KMS-11 (cell line): ENCODE measurements at regions not wholly inside any gene's neighbourhood (a gene's known extent, or its start where the extent isn't known, plus 50 kb on each side); places are given as distances from the start of the nearest gene placed in this dataset.

Experiments
- H2AFZ ChIP-seq: fragments of 200-600 bp; sonication (generic); 2 replicates; pipeline ENCODE4 v1.6.1; 2016; ENCODE audit warnings: antibody characterized with exemption, mixed run types, low read depth
- H3K27ac ChIP-seq: fragments of 200-600 bp; sonication (generic); 2 replicates; pipeline ENCODE4 v1.6.1; 2016; ENCODE audit warnings: mild to moderate bottlenecking, mixed run types
- H3K27me3 ChIP-seq: fragments of 200-600 bp; sonication (generic); 2 replicates; pipeline ENCODE4 v1.6.1; 2017; ENCODE audit warnings: mild to moderate bottlenecking, low read depth, mixed run types, moderate library complexity; ENCODE audit not compliant: insufficient read depth
- H3K36me3 ChIP-seq: fragments of 200-600 bp; sonication (generic); 2 replicates; pipeline ENCODE4 v1.6.1; 2017; ENCODE audit warnings: mild to moderate bottlenecking, mixed run types; ENCODE audit not compliant: insufficient read depth
- H3K4me1 ChIP-seq: fragments of 200-600 bp; sonication (generic); 2 replicates; pipeline ENCODE4 v1.6.1; 2016; ENCODE audit warnings: mild to moderate bottlenecking, low read depth, mixed run types; ENCODE audit not compliant: poor library complexity, severe bottlenecking
- H3K4me2 ChIP-seq: fragments of 200-600 bp; sonication (generic); 2 replicates; pipeline ENCODE4 v1.7.0; 2016; ENCODE audit warnings: mild to moderate bottlenecking, mixed run types
- H3K4me3 ChIP-seq: fragments of 200-600 bp; sonication (generic); IDR thresholded peaks from 2 replicates; pipeline ENCODE4 v1.6.1; 2017; ENCODE audit warnings: low read depth, low read length, mixed read lengths; ENCODE audit not compliant: insufficient read depth
- H3K79me2 ChIP-seq: fragments of 200-600 bp; sonication (generic); 2 replicates; pipeline ENCODE4 v1.6.1; 2016; ENCODE audit warnings: low read depth, mixed run types; ENCODE audit not compliant: insufficient read depth
- H3K9ac ChIP-seq: fragments of 200-600 bp; sonication (generic); 2 replicates; pipeline ENCODE4 v1.6.1; 2016; ENCODE audit warnings: mild to moderate bottlenecking, mixed run types
- H4K20me1 ChIP-seq: fragments of 200-600 bp; sonication (generic); 2 replicates; pipeline ENCODE4 v1.6.1; 2016; ENCODE audit warnings: mild to moderate bottlenecking, mixed run types; ENCODE audit not compliant: insufficient read depth
- TF ChIP-seq, protein P1 (sequence below): fragments of 200-600 bp; sonication (generic); conservative IDR thresholded peaks from 2 replicates; pipeline ENCODE4 v1.6.1; 2017; ENCODE audit warnings: low read depth, mild to moderate bottlenecking, antibody characterized with exemption, low read length, moderate library complexity, mixed read lengths

DNA sequence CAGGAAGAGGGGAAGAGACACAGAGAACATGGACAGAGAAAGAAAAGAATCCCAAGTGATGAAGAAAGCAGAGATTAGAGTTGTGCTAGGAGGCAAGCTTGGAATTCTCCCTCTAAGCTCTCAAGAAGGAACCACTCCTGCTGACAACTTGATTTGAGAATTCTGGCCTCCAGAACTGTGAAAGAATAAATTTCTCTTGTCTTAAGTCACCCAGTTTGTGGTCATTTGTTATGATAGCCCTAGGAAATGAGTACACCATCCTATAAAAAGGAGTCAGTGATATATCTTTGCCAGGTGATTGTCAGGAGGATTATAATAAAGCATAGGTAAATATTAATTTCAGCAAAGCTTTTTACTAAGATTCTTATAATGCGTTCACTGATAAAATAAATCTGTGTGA is 82.7 kb upstream of the TFEC start:
- Histone ChIP-seq H3K4me3 (no peak overlapping the region), H3K9ac (no peak overlapping the region), H4K20me1 (no peaks in the 10 kb centered on the region), H3K4me2 (no peak overlapping the region), H3K79me2 (no peaks in the 10 kb centered on the region), H3K4me1 (no peaks in the 10 kb centered on the region), H3K27ac (no peak overlapping the region), H2AFZ (no peak overlapping the region), H3K36me3 (no peaks in the 10 kb centered on the region), H3K27me3 (no peaks in the 10 kb centered on the region)
- TF ChIP-seq, protein P1, sequence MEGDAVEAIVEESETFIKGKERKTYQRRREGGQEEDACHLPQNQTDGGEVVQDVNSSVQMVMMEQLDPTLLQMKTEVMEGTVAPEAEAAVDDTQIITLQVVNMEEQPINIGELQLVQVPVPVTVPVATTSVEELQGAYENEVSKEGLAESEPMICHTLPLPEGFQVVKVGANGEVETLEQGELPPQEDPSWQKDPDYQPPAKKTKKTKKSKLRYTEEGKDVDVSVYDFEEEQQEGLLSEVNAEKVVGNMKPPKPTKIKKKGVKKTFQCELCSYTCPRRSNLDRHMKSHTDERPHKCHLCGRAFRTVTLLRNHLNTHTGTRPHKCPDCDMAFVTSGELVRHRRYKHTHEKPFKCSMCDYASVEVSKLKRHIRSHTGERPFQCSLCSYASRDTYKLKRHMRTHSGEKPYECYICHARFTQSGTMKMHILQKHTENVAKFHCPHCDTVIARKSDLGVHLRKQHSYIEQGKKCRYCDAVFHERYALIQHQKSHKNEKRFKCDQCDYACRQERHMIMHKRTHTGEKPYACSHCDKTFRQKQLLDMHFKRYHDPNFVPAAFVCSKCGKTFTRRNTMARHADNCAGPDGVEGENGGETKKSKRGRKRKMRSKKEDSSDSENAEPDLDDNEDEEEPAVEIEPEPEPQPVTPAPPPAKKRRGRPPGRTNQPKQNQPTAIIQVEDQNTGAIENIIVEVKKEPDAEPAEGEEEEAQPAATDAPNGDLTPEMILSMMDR = no peak

DNA sequence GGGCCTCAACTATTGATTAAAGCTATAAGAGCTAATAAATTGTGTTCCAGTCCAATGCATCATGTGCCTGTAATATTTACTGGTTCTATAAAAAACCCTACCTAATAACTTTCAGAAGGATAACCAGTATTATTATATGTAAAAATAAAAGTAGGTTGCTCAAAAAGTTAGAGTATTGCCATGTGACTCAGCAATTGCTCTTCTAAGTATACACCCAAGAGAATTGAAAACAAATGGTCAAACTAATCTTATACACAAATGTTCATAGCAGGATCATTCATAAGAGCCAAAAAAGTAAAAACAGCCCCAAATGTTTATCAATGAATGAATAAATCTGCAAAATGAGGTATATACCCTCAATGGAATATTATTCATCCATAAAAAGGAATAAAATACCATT is 89.5 kb upstream of the TES start:
- Histone ChIP-seq H4K20me1 (no peaks in the 10 kb centered on the region), H3K4me3 (no peak overlapping the region)

GRCh38 chr7:116122972-116123595 is 87.3 kb upstream of the TES start:
- Histone ChIP-seq H3K79me2 (no peaks in the 10 kb centered on the region), H3K4me3 (no peak overlapping the region), H3K4me2 (no peak overlapping the region), H2AFZ (no peak overlapping the region), H3K27me3 (no peaks in the 10 kb centered on the region), H3K36me3 (no peaks in the 10 kb centered on the region), H3K9ac (no peak overlapping the region), H3K4me1 (no peaks in the 10 kb centered on the region), H4K20me1 (no peaks in the 10 kb centered on the region), H3K27ac (no peak overlapping the region)
- TF ChIP-seq, protein P1 = peak; percentile 81

More for the DNA sequence above, 89.5 kb upstream of the TES start:
- H2AFZ ChIP-seq = no peak overlapping the region
- TF ChIP-seq, protein P1 = no peak
- H3K9ac ChIP-seq = no peak overlapping the region
- H3K4me1 ChIP-seq = no peaks in the 10 kb centered on the region
- H3K27ac ChIP-seq = no peak overlapping the region
- no peaks in the 10 kb centered on the region for H3K79me2 ChIP-seq
- H3K36me3 ChIP-seq = no peaks in the 10 kb centered on the region
- H3K4me2 ChIP-seq = no peak overlapping the region
- H3K27me3 ChIP-seq = no peaks in the 10 kb centered on the region

GRCh38 chr7:116128139-116128538 is 82.2 kb upstream of the TES start:
- Histone ChIP-seq H3K27me3 (no peaks in the 10 kb centered on the region), H2AFZ (no peak overlapping the region), H3K9ac (no peak overlapping the region), H3K79me2 (no peaks in the 10 kb centered on the region), H3K4me2 (no peak overlapping the region), H3K36me3 (no peaks in the 10 kb centered on the region), H3K4me3 (no peak overlapping the region), H3K4me1 (no peaks in the 10 kb centered on the region), H4K20me1 (no peaks in the 10 kb centered on the region), H3K27ac (no peak overlapping the region)
- TF ChIP-seq, protein P1 = no peak
